GM21526 (cell line): ENCODE measurements at regions not wholly inside any gene's neighbourhood (a gene's known extent, or its start where the extent isn't known, plus 50 kb on each side); places are given as distances from the start of the nearest gene placed in this dataset.

ENCODE experiments used
- ATAC-seq: cut with Tn5 transposase; IDR thresholded peaks from one replicate; pipeline ENCODE4 v1.9.1; 2021; ENCODE audit warnings: moderate library complexity; ENCODE audit not compliant: unreplicated experiment, low FRiP score

DNA sequence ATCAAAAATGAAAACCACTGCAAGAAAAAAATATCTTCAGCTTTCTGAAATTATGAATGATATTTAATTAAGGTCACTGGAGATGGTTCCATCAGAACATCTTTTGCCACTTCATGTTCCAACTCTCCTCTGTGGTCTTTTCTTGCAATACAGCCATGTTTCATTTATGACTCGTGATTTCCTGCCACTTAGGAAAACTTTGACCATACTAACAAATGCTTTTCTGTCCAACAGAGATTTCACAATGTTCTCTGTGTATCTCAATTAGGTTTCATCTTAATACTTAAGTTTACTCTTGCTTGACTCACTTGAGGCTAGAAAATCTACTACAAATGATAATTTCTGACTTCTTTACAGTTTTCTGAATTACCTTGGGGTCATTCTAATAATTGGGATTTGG is 330.9 kb downstream of the CXXC4 start:
- ATAC-seq = no peak

DNA sequence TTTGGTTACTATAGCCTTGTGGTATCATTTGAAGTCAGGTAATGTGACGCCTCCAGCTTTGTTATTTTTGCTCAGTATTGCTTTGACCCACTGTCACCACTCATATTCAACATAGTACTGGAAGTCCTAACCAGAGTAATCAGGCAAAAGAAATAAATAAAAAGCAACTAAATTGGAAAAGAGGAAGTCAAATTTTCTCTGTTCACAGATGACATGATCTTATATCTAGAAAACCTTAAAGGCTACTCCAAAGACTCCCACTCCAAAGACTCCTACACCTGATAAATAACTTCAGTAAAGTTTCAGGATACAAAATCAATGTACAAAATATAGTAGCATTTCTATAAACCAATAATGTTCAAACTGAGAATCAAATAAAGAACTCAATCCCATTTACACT is 348.6 kb downstream of the CXXC4 start:
- no peak for ATAC-seq

DNA sequence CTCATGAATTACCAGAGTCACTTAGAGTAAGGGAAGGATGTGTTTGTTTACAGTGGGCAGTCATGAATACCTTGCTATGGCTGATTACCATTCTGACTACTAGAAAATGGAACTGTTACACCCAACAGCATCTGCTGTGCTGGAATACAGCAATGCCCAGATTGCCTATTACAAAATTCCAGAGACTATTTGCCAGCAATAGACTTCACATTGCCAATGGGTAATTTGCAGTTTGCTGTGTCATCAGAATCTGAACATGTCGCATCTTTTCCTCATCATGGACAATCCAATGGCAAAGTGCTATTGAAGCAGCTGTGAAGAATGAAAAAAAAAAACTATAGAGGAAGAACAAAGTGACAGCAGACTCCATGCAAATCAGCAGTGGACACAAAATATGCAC is 356.6 kb downstream of the CXXC4 start:
- no peak for ATAC-seq

DNA sequence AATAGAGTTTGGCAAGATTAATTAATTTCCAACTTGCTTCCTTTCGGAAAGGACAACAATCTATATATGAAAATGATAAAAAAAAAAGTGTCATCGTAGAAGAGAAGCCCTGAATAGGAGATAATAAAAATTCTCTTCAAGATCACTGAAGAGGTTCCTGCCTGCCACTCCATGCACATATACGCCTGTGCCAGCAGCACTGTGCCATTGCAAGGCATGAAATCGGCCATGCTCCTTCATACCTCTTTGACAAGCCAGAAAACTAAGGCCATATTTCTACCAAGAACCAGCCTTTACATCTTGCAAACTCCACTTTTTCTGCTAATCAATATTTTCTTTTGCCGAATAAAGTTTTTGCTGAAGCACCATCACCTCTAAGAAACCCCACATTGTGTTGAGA is 365.5 kb downstream of the CXXC4 start:
- no peak for ATAC-seq

DNA sequence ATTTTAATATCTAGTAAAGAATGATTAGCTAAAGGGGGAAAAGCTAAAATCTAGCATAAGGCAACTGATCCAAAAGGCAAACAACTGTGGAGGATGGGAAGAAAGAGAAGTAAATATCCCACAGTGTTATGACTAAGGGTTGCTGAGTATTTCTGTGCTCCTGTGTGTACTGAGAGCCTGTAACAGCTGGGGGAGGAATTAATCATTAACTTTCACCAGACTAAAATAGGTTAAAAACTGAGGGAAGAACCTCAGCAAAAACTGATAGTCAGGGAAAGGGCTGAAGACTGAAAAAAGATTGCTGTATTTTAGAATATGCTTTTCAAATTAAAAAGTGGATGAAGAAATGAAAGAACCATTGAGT is 365.9 kb downstream of the CXXC4 start:
- no peak for ATAC-seq

DNA sequence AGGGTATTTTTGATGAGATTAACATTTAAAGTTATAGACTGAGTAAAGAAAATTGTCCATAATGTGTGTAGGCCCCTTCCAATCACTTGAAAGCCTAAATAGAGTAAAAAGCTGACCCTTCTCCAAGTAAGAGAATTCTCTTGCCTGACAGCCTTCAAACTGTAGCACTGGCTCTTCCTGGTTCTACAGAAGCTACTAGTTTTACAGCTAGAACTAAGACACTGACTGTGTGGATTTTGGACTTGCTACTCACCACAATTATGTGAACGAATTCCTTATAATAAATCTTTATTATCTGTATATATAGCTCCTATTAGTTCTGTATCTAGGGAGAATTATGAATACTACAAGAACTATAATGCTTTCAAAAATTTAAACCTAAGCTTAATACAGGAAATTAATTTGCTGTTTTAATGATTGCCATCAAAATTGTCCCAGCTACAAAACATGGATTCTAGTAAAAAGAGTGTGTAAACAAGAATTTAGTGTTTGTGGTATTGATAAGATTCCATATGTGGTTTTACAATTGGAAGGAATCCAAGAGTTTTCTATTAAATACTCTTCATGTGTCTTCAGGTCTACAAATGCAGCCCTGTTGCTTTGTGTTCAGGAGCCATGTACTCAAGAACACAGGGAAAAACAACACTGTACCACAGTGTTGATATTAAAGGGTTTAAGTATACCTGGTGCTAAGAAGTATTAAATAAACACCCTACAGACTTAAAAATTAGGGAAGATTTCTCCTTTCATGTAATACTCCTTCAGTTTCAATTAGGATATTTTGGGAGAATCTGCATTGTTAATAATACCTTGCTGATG is 366.5 kb downstream of the CXXC4 start:
- ATAC-seq = no peak

DNA sequence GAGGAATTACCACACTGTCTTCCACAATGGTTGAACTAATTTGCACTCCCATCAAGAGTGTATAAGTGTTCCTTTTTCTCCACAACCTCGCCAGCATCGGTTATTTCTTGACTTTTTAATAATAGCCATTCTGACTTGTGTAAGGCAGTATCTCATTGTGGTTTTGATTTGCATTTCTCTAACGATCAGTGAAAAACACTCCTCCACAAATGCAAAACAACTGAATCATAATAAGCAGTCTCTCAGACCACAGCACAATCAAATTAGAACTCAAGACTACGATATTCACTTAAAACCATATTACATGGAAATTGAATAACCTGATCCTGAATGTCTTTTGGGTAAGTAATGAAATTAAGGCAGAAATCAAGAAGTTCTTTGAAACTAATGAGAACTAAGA is 371.7 kb downstream of the CXXC4 start:
- ATAC-seq = no peak

DNA sequence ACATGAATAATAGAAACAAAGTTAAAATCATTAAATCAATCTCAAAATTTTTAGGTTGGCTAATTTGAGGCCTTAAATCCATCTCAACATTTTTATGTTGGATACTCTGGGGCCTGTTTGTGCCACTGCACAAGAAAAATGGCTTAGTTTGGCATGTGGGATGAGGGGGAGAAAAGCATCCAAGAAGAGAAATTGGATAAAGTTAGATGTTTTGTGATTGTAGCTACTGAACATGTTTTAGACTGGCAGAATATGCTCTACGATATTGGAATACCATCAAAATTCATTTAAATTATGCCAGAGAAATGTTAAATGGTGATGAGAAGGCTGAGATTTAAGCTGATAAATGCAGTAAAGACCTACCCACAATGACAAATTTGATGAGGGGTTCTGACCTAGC is 376.9 kb downstream of the CXXC4 start:
- ATAC-seq = no peak

DNA sequence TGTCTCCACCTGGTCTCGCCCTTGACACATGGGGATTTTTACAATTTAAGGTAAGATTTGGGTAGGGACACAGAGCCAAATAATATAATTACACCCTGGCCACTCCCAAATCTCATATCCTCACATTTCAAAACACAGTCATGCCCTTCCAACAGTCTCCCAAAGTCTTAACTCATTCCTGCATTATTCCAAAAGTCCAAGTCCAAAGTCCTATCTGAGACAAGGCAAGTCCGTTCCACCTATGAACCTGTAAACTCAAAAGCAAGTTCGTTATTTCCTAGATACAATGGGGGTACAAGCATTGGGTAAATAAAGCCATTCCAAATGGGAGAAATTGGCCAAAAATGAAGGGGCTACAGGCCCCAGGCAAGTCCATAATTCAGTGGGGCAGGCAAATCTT is 380.8 kb downstream of the CXXC4 start:
- ATAC-seq = no peak

DNA sequence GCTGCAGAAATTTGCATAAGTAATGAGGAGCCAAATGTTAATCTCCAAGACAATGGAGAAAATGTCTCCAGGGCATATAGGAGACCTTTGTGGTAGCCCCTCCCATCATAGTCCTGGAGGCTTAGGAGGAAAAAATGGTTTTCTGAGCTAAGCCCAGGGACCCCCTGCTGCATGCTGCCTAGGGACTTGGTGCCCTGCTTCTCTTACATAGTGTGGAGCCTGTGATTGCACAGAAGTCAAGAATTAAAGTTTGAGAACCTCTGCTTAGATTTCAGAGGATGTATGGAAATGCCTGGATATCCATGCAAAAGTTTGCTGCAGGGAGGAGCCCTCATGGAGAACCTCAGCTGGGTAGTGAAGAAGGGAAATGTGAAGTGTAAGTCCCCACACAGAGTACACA is 379.4 kb upstream of the TACR3 start:
- ATAC-seq = no peak

DNA sequence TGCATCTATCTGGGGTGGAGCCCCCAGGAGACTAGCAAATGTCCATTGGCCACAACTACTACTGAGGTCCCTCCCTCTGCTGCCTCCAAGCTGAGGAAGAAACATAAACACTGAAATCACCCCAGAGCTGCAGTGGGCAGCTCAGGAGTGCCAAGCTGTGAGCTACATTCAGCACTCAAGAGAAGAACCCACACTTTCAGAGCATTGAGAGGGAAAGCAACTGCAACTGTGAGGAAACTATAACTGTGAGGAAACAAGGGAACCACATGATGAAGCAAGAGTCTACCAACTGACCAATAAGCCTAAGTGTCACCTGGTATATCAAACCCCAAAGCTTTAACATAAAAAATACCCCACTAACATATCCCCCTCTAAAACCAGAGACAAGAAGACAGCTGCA is 373.5 kb upstream of the TACR3 start:
- no peak for ATAC-seq

DNA sequence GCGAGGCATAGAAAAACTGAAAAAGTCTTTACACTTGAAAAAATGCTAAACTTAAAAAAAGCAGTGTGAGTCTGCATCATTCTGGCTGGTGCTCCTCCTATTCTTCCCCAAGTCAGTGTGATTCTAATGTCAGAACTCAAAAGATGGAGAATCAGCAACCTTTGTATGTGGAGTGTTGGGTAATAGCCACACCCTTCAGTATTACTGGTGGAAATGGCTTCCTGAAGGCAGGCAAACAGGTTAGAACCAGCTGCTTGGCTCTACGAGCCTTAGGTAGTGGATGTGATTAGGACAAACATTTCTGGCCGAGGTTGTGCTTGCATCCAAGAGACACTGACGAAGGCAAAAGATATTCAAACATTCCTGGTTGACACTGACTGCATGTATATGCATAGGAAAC is 353.4 kb upstream of the TACR3 start:
- no peak for ATAC-seq

DNA sequence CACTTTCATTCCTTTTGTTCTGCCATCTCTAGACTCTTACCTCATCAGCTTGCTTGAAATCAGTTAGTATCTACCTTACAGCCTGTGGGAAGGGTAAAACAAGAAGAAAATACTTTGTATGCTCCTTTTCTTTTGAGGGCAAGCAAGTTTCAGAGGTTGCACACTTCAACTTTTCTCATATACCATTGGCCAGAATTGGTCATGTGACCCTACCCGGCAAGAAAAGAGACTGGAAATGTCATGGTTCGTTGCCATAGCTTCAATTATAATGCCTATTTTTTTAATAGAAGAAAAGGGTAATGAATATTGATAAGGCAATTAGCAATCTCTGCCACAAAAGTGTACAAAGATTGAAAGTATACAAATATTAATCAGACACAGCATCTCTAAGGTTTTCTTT is 346.7 kb upstream of the TACR3 start:
- no peak for ATAC-seq

DNA sequence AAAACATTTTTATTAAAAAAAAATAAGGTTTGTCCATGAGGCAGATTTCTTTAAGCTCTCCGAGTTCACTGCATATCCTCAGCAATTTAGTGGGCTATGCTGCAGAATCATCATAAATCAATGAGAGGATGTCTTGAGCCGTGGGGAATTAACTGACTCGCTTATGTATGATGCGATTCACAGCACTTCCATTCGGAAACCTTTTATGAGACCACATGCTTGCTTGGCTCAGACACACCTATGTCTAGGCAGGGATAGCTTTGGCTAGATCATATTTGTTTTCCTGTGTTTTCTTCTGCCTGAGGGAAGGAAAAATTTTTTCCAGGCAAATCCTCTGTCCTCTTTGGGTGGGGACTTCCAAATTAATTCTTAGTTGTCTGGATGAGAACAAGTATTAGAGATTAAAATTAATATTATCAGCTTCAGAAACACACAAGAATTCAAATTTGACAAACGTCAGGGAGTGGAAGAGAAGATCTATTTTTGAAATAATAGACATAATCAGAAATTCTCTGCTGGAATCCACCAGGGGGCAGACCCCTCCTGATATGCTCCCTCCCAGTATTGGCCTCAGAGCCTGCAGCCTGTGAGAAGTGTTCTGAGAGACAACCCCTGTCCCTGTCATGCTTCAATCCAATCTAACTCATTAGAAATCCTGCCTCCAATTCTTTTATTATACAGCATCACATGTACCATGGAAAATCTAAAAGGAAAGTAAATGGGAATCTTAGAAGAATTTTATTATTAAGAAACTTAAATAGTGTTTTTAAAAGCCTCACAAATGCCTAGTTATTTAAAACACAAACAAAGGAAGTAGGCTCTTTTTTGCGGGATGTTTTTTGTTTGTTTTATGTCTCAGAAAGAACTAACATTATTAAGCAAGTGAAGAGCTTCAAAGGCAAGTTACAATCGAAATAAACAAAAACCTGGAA is 345.1 kb upstream of the TACR3 start:
- ATAC-seq = peak; percentile 88

DNA sequence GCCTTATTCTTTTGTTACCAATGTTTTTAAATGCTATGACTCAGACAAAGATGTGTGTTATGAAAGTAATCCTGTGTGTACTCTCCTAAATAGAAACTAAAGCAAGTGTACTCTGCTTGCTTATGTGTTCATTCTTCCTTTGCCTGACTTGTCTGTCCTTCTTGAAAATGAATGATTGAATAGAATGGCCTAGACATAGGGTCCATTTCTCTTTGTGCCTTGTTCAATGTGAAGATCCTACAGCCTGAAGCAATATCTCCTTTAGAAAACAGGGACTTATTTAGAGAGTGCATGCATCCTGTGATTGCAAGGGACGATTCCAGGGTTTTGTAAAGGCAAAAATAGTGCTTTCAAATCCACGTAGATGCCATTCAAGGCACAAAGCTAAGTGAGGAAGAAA is 343.6 kb upstream of the TACR3 start:
- ATAC-seq = no peak

DNA sequence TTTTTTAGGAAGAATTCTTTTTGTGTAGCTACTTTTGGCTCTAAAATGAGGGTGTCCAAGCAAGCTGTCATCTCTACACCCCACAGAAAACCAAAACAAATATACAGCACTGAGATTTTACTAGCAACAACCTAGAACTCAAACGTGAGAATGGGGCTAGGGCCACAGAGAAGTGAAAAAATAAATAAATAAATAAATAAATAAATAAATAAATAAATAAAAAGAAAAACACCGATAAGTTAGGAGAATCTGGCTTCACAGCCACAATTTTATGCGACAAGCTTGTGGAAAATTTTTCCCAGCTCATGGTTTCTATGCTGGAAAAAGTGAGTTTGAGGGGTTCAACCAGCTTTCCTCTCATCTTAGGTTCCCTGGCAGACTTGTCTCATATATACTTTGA is 324.6 kb upstream of the TACR3 start:
- ATAC-seq = no peak

DNA sequence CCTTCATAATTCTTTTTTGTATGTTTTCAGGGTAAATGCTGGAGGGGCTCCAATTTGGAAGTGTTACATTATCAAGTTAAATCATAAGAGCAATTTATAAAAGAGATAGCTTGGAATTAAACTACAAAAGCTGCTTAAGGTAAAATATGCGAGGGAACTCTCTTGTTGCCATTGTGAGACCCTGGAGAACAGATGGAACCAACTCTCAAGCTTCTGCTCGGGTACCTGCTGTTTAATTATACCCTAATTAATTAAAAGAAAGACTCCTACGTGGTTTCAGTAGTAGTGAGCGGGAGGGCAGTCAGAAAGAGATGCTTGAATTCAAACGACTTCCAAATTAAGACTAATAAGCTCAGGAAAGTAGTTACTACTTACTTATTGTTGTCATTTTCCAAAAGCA is 313.1 kb upstream of the TACR3 start:
- ATAC-seq = no peak

DNA sequence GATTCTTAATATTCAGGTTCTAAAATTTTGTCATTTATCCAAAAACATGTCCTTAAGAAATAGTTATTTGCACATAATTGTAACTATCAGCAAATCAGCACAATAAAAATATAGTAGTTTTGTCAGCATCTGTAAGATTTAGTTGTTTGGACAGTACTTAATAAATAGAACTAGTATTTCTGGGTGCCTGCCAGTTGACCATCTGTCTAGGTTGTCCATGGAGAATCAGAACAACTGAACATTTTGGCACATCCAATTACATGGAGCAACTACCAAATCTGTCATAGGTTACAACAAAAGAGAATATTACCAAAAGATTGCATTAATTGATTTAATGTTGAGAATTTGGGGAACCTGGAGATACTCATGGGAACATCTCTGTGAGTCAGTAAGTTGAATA is 305.5 kb upstream of the TACR3 start:
- ATAC-seq = no peak

DNA sequence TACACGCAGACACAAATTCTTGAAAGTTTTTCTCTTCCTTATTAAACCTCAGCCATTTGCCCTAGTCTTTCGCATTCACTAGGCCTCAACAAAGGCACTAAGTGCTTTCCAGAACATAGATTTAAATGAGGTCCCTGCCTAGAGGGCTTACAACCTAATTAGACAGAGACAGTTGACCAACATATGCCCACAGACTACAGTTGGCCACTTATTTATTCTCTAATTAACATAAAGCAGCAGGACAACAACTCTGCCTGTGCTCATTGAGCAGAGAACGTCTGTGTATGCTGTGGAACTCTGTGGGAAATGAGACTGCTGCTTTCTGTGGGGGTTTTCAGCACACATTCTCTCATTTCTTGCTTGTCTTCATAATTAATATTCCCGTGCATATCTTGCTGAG is 303.0 kb upstream of the TACR3 start:
- ATAC-seq = no peak

DNA sequence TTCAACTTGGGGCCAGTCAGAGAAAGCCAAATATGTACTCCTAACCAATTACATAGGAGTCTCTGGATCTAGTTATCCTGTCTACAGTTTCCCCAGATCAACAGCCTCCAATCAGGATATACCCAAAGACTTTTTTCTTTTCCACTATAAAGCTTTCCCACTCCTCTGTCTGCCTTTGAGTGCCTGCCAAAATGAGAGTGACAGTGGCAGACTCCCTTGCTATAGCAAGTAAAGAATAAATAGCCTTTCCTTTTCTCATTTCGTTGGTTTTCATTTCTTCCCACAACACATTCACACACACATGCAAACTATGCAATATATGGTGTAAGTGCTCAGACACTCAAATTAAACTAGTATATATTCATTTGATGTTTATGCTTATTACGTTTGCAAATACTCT is 302.4 kb upstream of the TACR3 start:
- ATAC-seq = no peak

DNA sequence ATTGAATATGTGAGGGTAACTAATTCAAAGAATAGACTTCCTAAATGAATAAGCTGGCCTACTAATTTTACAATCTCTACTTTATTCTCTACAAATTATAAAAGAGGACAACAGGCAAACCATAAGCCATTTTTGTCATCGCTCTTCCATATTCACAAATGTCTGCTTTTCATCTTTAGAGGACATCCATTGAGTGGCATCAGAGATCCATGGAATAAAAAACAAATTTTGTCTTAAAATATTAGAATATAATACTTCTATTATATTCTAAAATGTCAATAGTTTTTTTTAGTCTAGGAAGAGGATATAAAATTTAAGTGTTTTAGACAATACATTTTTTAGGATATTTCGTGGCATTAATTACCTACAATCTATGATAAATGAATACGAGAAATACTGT is 300.9 kb upstream of the TACR3 start:
- ATAC-seq = no peak

DNA sequence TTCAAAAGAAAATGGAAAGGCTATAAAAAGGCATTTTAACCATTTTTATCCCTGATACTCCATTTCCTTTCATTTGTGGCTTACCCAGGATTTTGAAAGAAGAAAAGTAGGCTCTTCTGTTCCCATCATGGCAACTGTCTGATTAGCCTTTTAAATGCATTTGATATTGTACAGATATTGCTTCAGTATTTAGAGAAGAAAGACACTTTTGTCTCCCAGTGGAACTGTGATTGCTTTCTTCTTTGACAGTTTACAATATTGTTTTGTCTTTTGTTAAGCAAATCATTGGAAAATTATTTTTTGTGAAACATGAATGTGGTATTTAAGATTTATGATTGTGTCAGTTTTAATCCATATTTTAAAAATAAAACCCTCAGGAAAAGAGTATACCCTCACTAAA is 297.4 kb upstream of the TACR3 start:
- ATAC-seq = no peak
